CD14-positive monocyte (primary cell): ENCODE measurements at regions not wholly inside any gene's neighbourhood (a gene's known extent, or its start where the extent isn't known, plus 50 kb on each side); places are given as distances from the start of the nearest gene placed in this dataset.

ENCODE experiments used
- DNase-seq, 3 donors: peaks; one replicate each; pipeline ENCODE4 v3.0.0-alpha.2; 2011 to 2022
- H2AFZ ChIP-seq: 2 replicates; pipeline ENCODE4 v1.6.0; 2012; ENCODE audit warnings: mild to moderate bottlenecking, low read depth, low read length, inconsistent platforms; ENCODE audit not compliant: insufficient read depth, poor library complexity, severe bottlenecking
- H3K27ac ChIP-seq, 2 donors: 1 replicate in 1 of 2; 2 replicates in 1 of 2; pipeline ENCODE4 v1.5.1; 2012 to 2013; ENCODE audit warnings: low read length in 2 of 2, control low read depth in 1 of 2, inconsistent platforms in 1 of 2, low read depth in 1 of 2, mild to moderate bottlenecking in 1 of 2
- H3K27me3 ChIP-seq, 2 donors: one replicate each; pipeline versions ENCODE4 v1.6.0 to v1.6.1; 2011 to 2013; ENCODE audit warnings: low read length in 2 of 2; ENCODE audit not compliant: control insufficient read depth in 2 of 2, insufficient read depth in 2 of 2
- H3K36me3 ChIP-seq, 2 donors: replicated peaks in 1 of 2; 1 replicate in 1 of 2; 2 replicates in 1 of 2; pipeline versions ENCODE4 v1.5.1 to v1.6.1; 2012 to 2013; ENCODE audit warnings: low read length in 2 of 2, control low read depth in 1 of 2, inconsistent platforms in 1 of 2, mild to moderate bottlenecking in 1 of 2; ENCODE audit not compliant: insufficient read depth in 2 of 2, control insufficient read depth in 1 of 2
- H3K4me1 ChIP-seq, 2 donors: 1 replicate in 1 of 2; 2 replicates in 1 of 2; pipeline versions ENCODE4 v1.5.1 to v1.6.1; 2012 to 2013; ENCODE audit warnings: low read length in 2 of 2, control low read depth in 1 of 2, inconsistent platforms in 1 of 2, mild to moderate bottlenecking in 1 of 2, moderate library complexity in 1 of 2; ENCODE audit not compliant: insufficient read depth in 2 of 2, control insufficient read depth in 1 of 2
- H3K4me2 ChIP-seq: replicated peaks from 2 replicates; pipeline ENCODE3; 2012; ENCODE audit warnings: low read length, moderate library complexity, mild to moderate bottlenecking; ENCODE audit not compliant: poor library complexity, severe bottlenecking; ENCODE audit errors: extremely low read depth
- H3K4me3 ChIP-seq, 3 experiments: fragments of 200-600 bp in 1 of 3; sonication (generic) in 1 of 3; replicated peaks in 1 of 3; 1 replicate in 2 of 3; 2 replicates in 1 of 3; pipeline ENCODE4 v1.5.1; 2011 to 2013; ENCODE audit warnings: low read length in 3 of 3, mild to moderate bottlenecking in 3 of 3, control low read depth in 2 of 3, low read depth in 2 of 3, inconsistent platforms in 1 of 3, moderate library complexity in 1 of 3
- H3K79me2 ChIP-seq: 2 replicates; pipeline ENCODE4 v1.6.0; 2012; ENCODE audit warnings: mild to moderate bottlenecking, control low read depth, inconsistent platforms, low read length, moderate library complexity; ENCODE audit not compliant: insufficient read depth
- H3K9ac ChIP-seq: 2 replicates; pipeline ENCODE4 v1.6.0; 2017; ENCODE audit warnings: low read length, mild to moderate bottlenecking; ENCODE audit not compliant: insufficient read depth, poor library complexity, severe bottlenecking
- H3K9me3 ChIP-seq, 2 donors: replicated peaks in 1 of 2; 1 replicate in 1 of 2; 2 replicates in 1 of 2; pipeline versions ENCODE4 v1.5.1 to v1.6.1; 2012 to 2013; ENCODE audit warnings: low read length in 2 of 2, control low read depth in 1 of 2; ENCODE audit not compliant: control insufficient read depth in 1 of 2, insufficient read depth in 1 of 2
- H4K20me1 ChIP-seq: 2 replicates; pipeline ENCODE4 v1.6.0; 2012; ENCODE audit warnings: mild to moderate bottlenecking, low read length, control low read depth, moderate library complexity; ENCODE audit not compliant: insufficient read depth
- H3K27ac Mint-ChIP-seq, 7 donors: one replicate each; pipeline ENCODE4 v1.8.0; 2020; ENCODE audit warnings: mild to moderate bottlenecking in 7 of 7, mixed read lengths in 7 of 7, moderate library complexity in 6 of 7, inconsistent platforms in 2 of 7
- H3K27me3 Mint-ChIP-seq, 3 donors: one replicate each; pipeline ENCODE4 v1.8.0; 2021 to 2022; ENCODE audit warnings: low read depth in 3 of 3, mild to moderate bottlenecking in 3 of 3, mixed read lengths in 3 of 3, moderate library complexity in 3 of 3, inconsistent platforms in 1 of 3
- H3K36me3 Mint-ChIP-seq, 2 donors: one replicate each; pipeline ENCODE4 v1.8.0; 2020; ENCODE audit warnings: mixed read lengths in 2 of 2, inconsistent platforms in 1 of 2, mild to moderate bottlenecking in 1 of 2
- H3K4me1 Mint-ChIP-seq: one replicate; pipeline ENCODE4 v1.8.0; 2020; ENCODE audit warnings: mild to moderate bottlenecking, mixed read lengths
- H3K4me3 Mint-ChIP-seq, 2 donors: one replicate each; pipeline ENCODE4 v1.8.0; 2020; ENCODE audit warnings: mild to moderate bottlenecking in 2 of 2, mixed read lengths in 2 of 2, moderate library complexity in 1 of 2
- H3K9me3 Mint-ChIP-seq, 7 donors: one replicate each; pipeline ENCODE4 v1.8.0; 2020 to 2022; ENCODE audit warnings: mixed read lengths in 7 of 7, mild to moderate bottlenecking in 6 of 7, moderate library complexity in 6 of 7, inconsistent platforms in 2 of 7
- WGBS: methylation state at CpG from one replicate; pipeline ENCODE4 v1.1.5; 2013; ENCODE audit warnings: missing lambda C conversion rate; ENCODE audit not compliant: insufficient coverage; 5-methylcytosine and 5-hydroxymethylcytosine counted together
- intact Hi-C, 2 donors: fragments of 100-400 bp; cut with micrococcal nuclease; formaldehyde crosslinking; loops; one replicate each; pipeline versions ENCODE4 v1.15.0 to v1.15.1; 2023
- TF ChIP-seq, protein P1 (sequence below): fragments of 200-600 bp; IDR thresholded peaks from one replicate; pipeline ENCODE4 v1.8.0; 2022; ENCODE audit warnings: antibody characterized with exemption, mild to moderate bottlenecking

DNA sequence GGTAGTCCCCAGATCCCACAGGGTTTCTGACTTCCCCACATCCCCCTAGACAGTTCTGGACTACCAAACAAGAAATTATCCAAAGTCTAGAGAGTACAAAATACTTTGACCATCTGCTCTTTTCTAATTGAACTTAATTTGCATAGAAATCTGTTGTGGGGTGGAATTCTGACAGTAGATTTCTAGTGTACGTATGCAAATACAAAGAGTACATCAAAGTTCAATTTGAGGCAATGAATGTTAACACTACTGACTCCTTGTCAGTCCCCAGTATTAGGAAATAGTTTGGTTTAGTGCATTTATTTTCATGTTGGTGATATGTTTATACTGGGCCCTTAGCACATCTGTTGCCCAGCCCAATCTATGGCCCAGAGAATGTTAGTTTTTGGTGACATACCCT, 292.6 kb downstream of the CETN3 start:
- Histone ChIP-seq H4K20me1 (no peaks in the 10 kb centered on the region), H3K4me2 (no peak overlapping the region), H2AFZ (no peak overlapping the region), H3K9me3 (no peaks in the 10 kb centered on the region), H3K9ac (no peak overlapping the region), H3K36me3 (no peaks in the 10 kb centered on the region), H3K4me1 (no peaks in the 10 kb centered on the region), H3K79me2 (no peaks in the 10 kb centered on the region), H3K4me3 (no peak overlapping the region), H3K27me3 (no peaks in the 10 kb centered on the region), H3K27ac (no peak overlapping the region)
- TF ChIP-seq, protein P1, sequence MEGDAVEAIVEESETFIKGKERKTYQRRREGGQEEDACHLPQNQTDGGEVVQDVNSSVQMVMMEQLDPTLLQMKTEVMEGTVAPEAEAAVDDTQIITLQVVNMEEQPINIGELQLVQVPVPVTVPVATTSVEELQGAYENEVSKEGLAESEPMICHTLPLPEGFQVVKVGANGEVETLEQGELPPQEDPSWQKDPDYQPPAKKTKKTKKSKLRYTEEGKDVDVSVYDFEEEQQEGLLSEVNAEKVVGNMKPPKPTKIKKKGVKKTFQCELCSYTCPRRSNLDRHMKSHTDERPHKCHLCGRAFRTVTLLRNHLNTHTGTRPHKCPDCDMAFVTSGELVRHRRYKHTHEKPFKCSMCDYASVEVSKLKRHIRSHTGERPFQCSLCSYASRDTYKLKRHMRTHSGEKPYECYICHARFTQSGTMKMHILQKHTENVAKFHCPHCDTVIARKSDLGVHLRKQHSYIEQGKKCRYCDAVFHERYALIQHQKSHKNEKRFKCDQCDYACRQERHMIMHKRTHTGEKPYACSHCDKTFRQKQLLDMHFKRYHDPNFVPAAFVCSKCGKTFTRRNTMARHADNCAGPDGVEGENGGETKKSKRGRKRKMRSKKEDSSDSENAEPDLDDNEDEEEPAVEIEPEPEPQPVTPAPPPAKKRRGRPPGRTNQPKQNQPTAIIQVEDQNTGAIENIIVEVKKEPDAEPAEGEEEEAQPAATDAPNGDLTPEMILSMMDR, result no peak
- H3K9me3 Mint-ChIP-seq, result peaks cover 0 to 7% (median 0%) of the 10 kb centered on the region in 7 donors
- 100% methylated on average over 1 of the region's 1 CpG for WGBS
- no peaks in the 10 kb centered on the region for H3K27me3 Mint-ChIP-seq
- no peak overlapping the region for H3K27ac Mint-ChIP-seq
- no peaks in the 10 kb centered on the region for H3K36me3 Mint-ChIP-seq
- intact Hi-C loops, result no loop called here
- H3K4me3 Mint-ChIP-seq, result no peak overlapping the region
- no peak for DNase-seq
- no peaks in the 10 kb centered on the region for H3K4me1 Mint-ChIP-seq

DNA sequence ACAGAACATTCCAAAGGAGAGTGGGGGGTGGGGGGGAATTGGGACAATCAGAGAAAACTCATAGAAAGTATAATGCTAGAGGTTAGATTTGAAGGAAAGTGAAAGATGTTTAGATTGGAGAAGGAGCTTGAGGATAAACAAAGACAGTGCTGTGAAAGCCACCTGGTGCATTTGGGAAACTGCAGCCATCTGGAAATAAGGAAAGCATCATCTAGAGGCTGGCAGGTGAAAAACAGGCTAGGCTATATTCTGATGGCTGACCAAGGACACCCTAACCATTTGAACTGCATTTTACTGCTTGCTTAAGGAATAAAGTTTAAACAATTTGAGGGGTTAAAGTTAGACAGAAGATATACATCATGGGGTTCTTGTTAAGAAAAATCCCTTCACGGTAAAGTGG, 296.4 kb downstream of the CETN3 start:
- peak overlapping the region in 1 of 7 donors; percentile 43 for H3K27ac Mint-ChIP-seq

More for the DNA sequence above, 296.4 kb downstream of the CETN3 start:
- H3K9me3 Mint-ChIP-seq, result peaks cover 0 to 7% (median 2%) of the 10 kb centered on the region in 7 donors
- intact Hi-C loops, result no loop called here
- Histone ChIP-seq H3K4me3 (no peak overlapping the region), H4K20me1 (no peaks in the 10 kb centered on the region), H3K27me3 (no peaks in the 10 kb centered on the region), H3K27ac (no peak overlapping the region), H2AFZ (no peak overlapping the region), H3K4me2 (no peak overlapping the region), H3K4me1 (no peaks in the 10 kb centered on the region), H3K9me3 (no peaks in the 10 kb centered on the region), H3K9ac (no peak overlapping the region), H3K36me3 (no peaks in the 10 kb centered on the region), H3K79me2 (no peaks in the 10 kb centered on the region)
- no peak overlapping the region for H3K4me3 Mint-ChIP-seq
- DNase-seq, result no peak
- WGBS, result 77% methylated on average over 1 of the region's 1 CpG
- no peaks in the 10 kb centered on the region for H3K27me3 Mint-ChIP-seq
- H3K4me1 Mint-ChIP-seq, result no peaks in the 10 kb centered on the region
- TF ChIP-seq, protein P1, result no peak
- no peaks in the 10 kb centered on the region for H3K36me3 Mint-ChIP-seq
